Activated CD8-positive, alpha-beta T cell treated with anti-CD3 and anti-CD28 coated beads for 36 hours (primary cell): ENCODE measurements at regions not wholly inside any gene's neighbourhood (a gene's known extent, or its start where the extent isn't known, plus 50 kb on each side); places are given as distances from the start of the nearest gene placed in this dataset.

Source experiments
- ATAC-seq: fragments of 200-7000 bp; cut with Tn5 transposase; one replicate; pipeline ENCODE4 v1.10.0; 2021; ENCODE audit warnings: mild to moderate bottlenecking, moderate library complexity
- CTCF ChIA-PET: fragments of 350-600 bp; sonication (Branson Sonifier 250); formaldehyde crosslinking; loops from one replicate; lab custom pipeline; 2021; ENCODE audit warnings: antibody characterized with exemption; lab: Charles Lee
- POLR2A ChIA-PET: fragments of 350-600 bp; sonication (Branson Sonifier 250); formaldehyde crosslinking; loops from one replicate; lab custom pipeline; 2021; ENCODE audit warnings: antibody characterized with exemption; lab: Charles Lee
- DNase-seq: peaks from one replicate; pipeline ENCODE4 v3.0.0-alpha.2; 2020
- H3K27ac Mint-ChIP-seq: one replicate; pipeline ENCODE4 v1.8.0; 2021; ENCODE audit warnings: mild to moderate bottlenecking, mixed read lengths
- H3K27me3 Mint-ChIP-seq: one replicate; pipeline ENCODE4 v1.8.0; 2021; ENCODE audit warnings: mixed read lengths
- H3K36me3 Mint-ChIP-seq: one replicate; pipeline ENCODE4 v1.8.0; 2021; ENCODE audit warnings: low read depth, mixed read lengths
- H3K4me1 Mint-ChIP-seq: one replicate; pipeline ENCODE4 v1.8.0; 2021; ENCODE audit warnings: low read depth, mixed read lengths
- H3K4me3 Mint-ChIP-seq: one replicate; pipeline ENCODE4 v1.8.0; 2021; ENCODE audit warnings: mild to moderate bottlenecking, moderate library complexity, mixed read lengths
- H3K9me3 Mint-ChIP-seq: one replicate; pipeline ENCODE4 v1.8.0; 2021; ENCODE audit warnings: mixed read lengths
- CTCF ChIP-seq: fragments of 200-600 bp; IDR thresholded peaks from one replicate; pipeline ENCODE4 v1.8.0; 2022; ENCODE audit warnings: antibody characterized with exemption, mild to moderate bottlenecking
- intact Hi-C: fragments of 100-400 bp; cut with micrococcal nuclease; formaldehyde crosslinking; loops from one replicate; pipeline ENCODE4 v1.10.0; 2022

GRCh38 chr9:78123808-78124207 lies 92.2 kb upstream of the GNAQ start:
- H3K36me3 Mint-ChIP-seq = no peaks in the 10 kb centered on the region
- CTCF ChIA-PET = interaction anchor here (0.9 kb wide), 1 partner anchor 246 kb away, joined by 3 read pairs; no protein-coding TSS in a partner anchor
- H3K27ac Mint-ChIP-seq = no peak overlapping the region
- intact Hi-C loops = no loop called here
- TF ChIP-seq CTCF = no peak
- ATAC-seq (no peak), DNase-seq (no peak)
- no peaks in the 10 kb centered on the region for H3K9me3 Mint-ChIP-seq
- POLR2A ChIA-PET = no interaction called here
- peaks cover 4% of the 10 kb centered on the region for H3K27me3 Mint-ChIP-seq
- H3K4me1 Mint-ChIP-seq = peaks cover 15% of the 10 kb centered on the region
- H3K4me3 Mint-ChIP-seq = no peak overlapping the region

GRCh38 chr9:78122631-78123030 lies 91.0 kb upstream of the GNAQ start:
- ATAC-seq (no peak), DNase-seq (no peak)
- no peak for TF ChIP-seq CTCF
- no peak overlapping the region for H3K27ac Mint-ChIP-seq
- no peaks in the 10 kb centered on the region for H3K36me3 Mint-ChIP-seq
- peaks cover 3% of the 10 kb centered on the region for H3K27me3 Mint-ChIP-seq
- CTCF ChIA-PET = interaction anchor here (0.9 to 3.6 kb wide), 7 partner anchors 7 to 281 kb away, joined by 3 to 23 read pairs (median 7); no protein-coding TSS in a partner anchor
- intact Hi-C loops = no loop called here
- POLR2A ChIA-PET = interaction anchor here (0.6 kb wide), 1 partner anchor 957 kb away, joined by 3 read pairs; no protein-coding TSS in a partner anchor
- no peaks in the 10 kb centered on the region for H3K9me3 Mint-ChIP-seq
- no peak overlapping the region for H3K4me3 Mint-ChIP-seq
- H3K4me1 Mint-ChIP-seq = peaks cover 23% of the 10 kb centered on the region

GRCh38 chr9:78121488-78121887 lies 89.9 kb upstream of the GNAQ start:
- DNase-seq (peak; percentile 68), ATAC-seq (no peak)
- Mint-ChIP-seq H3K27ac (no peak overlapping the region), H3K4me1 (peaks cover 23% of the 10 kb centered on the region), H3K36me3 (no peaks in the 10 kb centered on the region), H3K27me3 (peaks cover under 1% of the 10 kb centered on the region), H3K9me3 (no peaks in the 10 kb centered on the region), H3K4me3 (no peak overlapping the region)
- peak; percentile 87 for TF ChIP-seq CTCF
- ChIA-PET CTCF (interaction anchor here (0.6 to 3.6 kb wide), 29 partner anchors 9 to 374 kb away, joined by 3 to 23 read pairs (median 3); no protein-coding TSS in a partner anchor), POLR2A (no interaction called here)
- intact Hi-C loops = no loop called here

- Mint-ChIP-seq H3K9me3 (no peaks in the 10 kb centered on the region), H3K36me3 (no peaks in the 10 kb centered on the region), H3K27ac (peak overlapping the region; percentile 45), H3K27me3 (no peaks in the 10 kb centered on the region), H3K4me3 (no peak overlapping the region), H3K4me1 (peaks cover 23% of the 10 kb centered on the region)
- intact Hi-C loops = loop anchor here (5.0 kb wide), 2 partner anchors 82 to 142 kb away; no protein-coding TSS in a partner anchor
- ChIA-PET POLR2A (no interaction called here), CTCF (interaction anchor here (0.7 to 3.6 kb wide), 8 partner anchors 10 to 277 kb away, joined by 3 to 23 read pairs (median 4); no protein-coding TSS in a partner anchor)
- DNase-seq = peak; percentile 10
- TF ChIP-seq CTCF = no peak
- peak; percentile 92 for ATAC-seq
Observed at GRCh38 chr9:78118742-78119473, 87.3 kb upstream of the GNAQ start.

GRCh38 chr9:78115073-78115472 lies 83.5 kb upstream of the GNAQ start:
- DNase-seq (no peak), ATAC-seq (peak; percentile 47)
- intact Hi-C loops = loop anchor here (5.0 kb wide), 2 partner anchors 78 to 138 kb away; no protein-coding TSS in a partner anchor
- Mint-ChIP-seq H3K4me3 (no peak overlapping the region), H3K36me3 (no peaks in the 10 kb centered on the region), H3K27ac (no peak overlapping the region), H3K9me3 (no peaks in the 10 kb centered on the region), H3K27me3 (no peaks in the 10 kb centered on the region), H3K4me1 (peaks cover 18% of the 10 kb centered on the region)
- ChIA-PET CTCF (interaction anchor here (0.6 to 2.1 kb wide), 8 partner anchors 13 to 89 kb away, joined by 3 to 9 read pairs (median 3); no protein-coding TSS in a partner anchor), POLR2A (interaction anchor here (0.9 to 1.2 kb wide), 2 partner anchors 82 to 84 kb away, joined by 3 to 4 read pairs; partner anchors contain the start of gene GNAQ)
- TF ChIP-seq CTCF = peak; percentile 57
